Esophagus squamous epithelium (tissue), 5 donors: ENCODE measurements at regions not wholly inside any gene's neighbourhood (a gene's known extent, or its start where the extent isn't known, plus 50 kb on each side); places are given as distances from the start of the nearest gene placed in this dataset.

ENCODE experiments used
- DNase-seq: peaks from one replicate; lab custom pipeline; 2025; lab: John Stamatoyannopoulos, UW
- H3K27ac ChIP-seq, 4 donors: fragments of 200-600 bp; sonication (generic); one replicate each; pipeline ENCODE4 v1.5.1; 2016 to 2019; ENCODE audit warnings: mild to moderate bottlenecking in 1 of 4
- H3K27me3 ChIP-seq, 4 donors: fragments of 200-600 bp; sonication (generic); 1 replicate in 3 of 4; 2 replicates in 1 of 4; pipeline versions ENCODE4 v1.5.1 to v1.6.0; 2017 to 2021; ENCODE audit warnings: antibody characterized with exemption in 1 of 4
- H3K36me3 ChIP-seq, 3 donors: fragments of 200-600 bp; sonication (generic); one replicate each; pipeline ENCODE4 v1.5.1; 2016 to 2019
- H3K4me1 ChIP-seq, 3 donors: fragments of 200-600 bp; sonication (generic); one replicate each; pipeline ENCODE4 v1.5.1; 2017 to 2019
- H3K4me3 ChIP-seq, 4 donors: fragments of 200-600 bp; sonication (generic); 1 replicate in 3 of 4; 2 replicates in 1 of 4; pipeline ENCODE4 v1.5.1; 2016 to 2019; ENCODE audit warnings: mild to moderate bottlenecking in 2 of 4, moderate library complexity in 1 of 4
- H3K9me3 ChIP-seq, 3 donors: fragments of 200-600 bp; sonication (generic); one replicate each; pipeline ENCODE4 v1.5.1; 2016 to 2019
- CTCF ChIP-seq, 6 experiments: fragments of 450-650 bp in 4 of 6; fragments of 200-600 bp in 2 of 6; sonication (generic) in 2 of 6; IDR thresholded peaks; one replicate each; pipeline ENCODE4 v1.5.1; 2016 to 2019; ENCODE audit warnings: antibody characterized with exemption in 6 of 6, mild to moderate bottlenecking in 4 of 6, moderate library complexity in 4 of 6
- POLR2A ChIP-seq, 4 donors: fragments of 450-650 bp; IDR thresholded peaks; one replicate each; pipeline ENCODE4 v1.6.1; 2017; ENCODE audit warnings: antibody characterized with exemption in 4 of 4, mild to moderate bottlenecking in 4 of 4, moderate library complexity in 3 of 4
- WGBS, 2 donors: methylation state at CpG; one replicate each; pipeline ENCODE4 v1.1.5; 2018; 5-methylcytosine and 5-hydroxymethylcytosine counted together
- intact Hi-C: fragments of 100-400 bp; cut with DNase I; formaldehyde crosslinking; loops from one replicate; pipeline ENCODE4 v1.15.0; 2022
- donor health status: DM: yes; HTN: yes; CAD: no.

GRCh38 chr4:24214796-24215195 lies 324.9 kb upstream of the PPARGC1A start:
- no peaks in the 10 kb centered on the region for H3K27me3 ChIP-seq
- H3K9me3 ChIP-seq: no peaks in the 10 kb centered on the region
- H3K36me3 ChIP-seq: no peaks in the 10 kb centered on the region
- no peak overlapping the region for H3K4me3 ChIP-seq
- 61 to 71% methylated on average over 3 of the region's 3 CpGs for WGBS, 2 donors
- H3K27ac ChIP-seq: no peak overlapping the region
- no peaks in the 10 kb centered on the region for H3K4me1 ChIP-seq
- intact Hi-C loops: no loop called here
- no peak for DNase-seq
- no peak for TF ChIP-seq CTCF (IDR thresholded peaks at IDR 0.05)
- TF ChIP-seq POLR2A (IDR thresholded peaks at IDR 0.05): no peak

- no peaks in the 10 kb centered on the region for H3K4me1 ChIP-seq
- H3K4me3 ChIP-seq: no peak overlapping the region
- 74 to 81% methylated on average over 5 of the region's 5 CpGs for WGBS, 2 donors
- H3K27me3 ChIP-seq: no peaks in the 10 kb centered on the region
- H3K27ac ChIP-seq: no peak overlapping the region
- no peak for DNase-seq
- H3K36me3 ChIP-seq: no peaks in the 10 kb centered on the region
- intact Hi-C loops: no loop called here
- TF ChIP-seq POLR2A (IDR thresholded peaks at IDR 0.05): no peak
- TF ChIP-seq CTCF (IDR thresholded peaks at IDR 0.05): no peak
- H3K9me3 ChIP-seq: no peaks in the 10 kb centered on the region
Measured at GRCh38 chr4:24213961-24214360, 324.1 kb upstream of the PPARGC1A start.

GRCh38 chr4:24212642-24213041 lies 322.8 kb upstream of the PPARGC1A start:
- 84 to 86% methylated on average over 4 of the region's 4 CpGs for WGBS, 2 donors
- intact Hi-C loops: no loop called here
- H3K4me3 ChIP-seq: no peak overlapping the region
- H3K9me3 ChIP-seq: no peaks in the 10 kb centered on the region
- no peaks in the 10 kb centered on the region for H3K36me3 ChIP-seq
- no peaks in the 10 kb centered on the region for H3K4me1 ChIP-seq
- no peak overlapping the region for H3K27ac ChIP-seq
- H3K27me3 ChIP-seq: no peaks in the 10 kb centered on the region
- no peak for TF ChIP-seq POLR2A (IDR thresholded peaks at IDR 0.05)
- TF ChIP-seq CTCF (IDR thresholded peaks at IDR 0.05): no peak
- no peak for DNase-seq

GRCh38 chr4:24211856-24212255 lies 322.0 kb upstream of the PPARGC1A start:
- intact Hi-C loops: no loop called here
- Histone ChIP-seq H3K4me3 (no peak overlapping the region), H3K27me3 (no peaks in the 10 kb centered on the region), H3K9me3 (no peaks in the 10 kb centered on the region), H3K27ac (no peak overlapping the region), H3K36me3 (no peaks in the 10 kb centered on the region), H3K4me1 (no peaks in the 10 kb centered on the region)
- no peak for DNase-seq
- no peak for TF ChIP-seq POLR2A (IDR thresholded peaks at IDR 0.05)
- no peak for TF ChIP-seq CTCF (IDR thresholded peaks at IDR 0.05)
- WGBS, 2 donors: 68 to 74% methylated on average over 10 of the region's 10 CpGs

- no peaks in the 10 kb centered on the region for H3K9me3 ChIP-seq
- no peaks in the 10 kb centered on the region for H3K27me3 ChIP-seq
- H3K4me3 ChIP-seq: no peak overlapping the region
- TF ChIP-seq POLR2A (IDR thresholded peaks at IDR 0.05) (no peak), CTCF (IDR thresholded peaks at IDR 0.05) (no peak)
- H3K36me3 ChIP-seq: no peaks in the 10 kb centered on the region
- no peak for DNase-seq
- peak overlapping the region in 2 of 4 donors; percentile 41 to 59 for H3K27ac ChIP-seq
- no peaks in the 10 kb centered on the region for H3K4me1 ChIP-seq
- intact Hi-C loops: no loop called here
- WGBS, 2 donors: 55 to 59% methylated on average over 9 to 10 of the region's 10 CpGs
Measured at GRCh38 chr4:24210332-24210902, 320.6 kb upstream of the PPARGC1A start.
